ENCODE measurements at regions not wholly inside any gene's neighbourhood (a gene's known extent, or its start where the extent isn't known, plus 50 kb on each side); places are given as distances from the start of the nearest gene placed in this dataset.

DNA sequence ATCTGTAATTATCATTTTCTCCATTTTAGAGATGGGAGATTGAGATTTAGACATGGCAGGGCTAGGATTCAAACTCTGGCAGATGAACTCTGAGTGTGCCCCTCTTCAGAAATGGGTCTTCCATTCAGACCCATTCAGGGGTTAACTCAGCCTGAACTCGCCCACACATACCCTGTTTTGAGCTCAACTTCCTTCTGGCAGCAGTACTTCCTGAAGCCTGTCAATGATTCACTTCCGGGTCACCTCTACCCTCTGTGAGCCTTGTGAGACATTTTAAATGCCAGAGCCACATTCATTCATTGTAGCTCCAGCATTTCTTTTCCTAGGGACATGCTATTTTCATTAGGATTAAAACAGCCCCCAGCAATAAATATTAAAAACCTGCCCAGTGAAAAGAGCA, 209.3 kb upstream of the SLC24A2 start:
- Mint-ChIP-seq H3K4me3 (no peak overlapping the region), H3K4me1 (peaks cover 8% of the 10 kb centered on the region), H3K27me3 (ENCODE audit: low read depth) (no peaks in the 10 kb centered on the region), H3K9me3 (no peaks in the 10 kb centered on the region), H3K36me3 (no peaks in the 10 kb centered on the region), H3K27ac (no peak overlapping the region)
- POLR2A ChIA-PET = interaction anchor here (0.5 kb wide), 1 partner anchor 599 kb away, joined by 3 read pairs; no protein-coding TSS in a partner anchor
- ATAC-seq = no peak
- TF ChIP-seq, protein P1, sequence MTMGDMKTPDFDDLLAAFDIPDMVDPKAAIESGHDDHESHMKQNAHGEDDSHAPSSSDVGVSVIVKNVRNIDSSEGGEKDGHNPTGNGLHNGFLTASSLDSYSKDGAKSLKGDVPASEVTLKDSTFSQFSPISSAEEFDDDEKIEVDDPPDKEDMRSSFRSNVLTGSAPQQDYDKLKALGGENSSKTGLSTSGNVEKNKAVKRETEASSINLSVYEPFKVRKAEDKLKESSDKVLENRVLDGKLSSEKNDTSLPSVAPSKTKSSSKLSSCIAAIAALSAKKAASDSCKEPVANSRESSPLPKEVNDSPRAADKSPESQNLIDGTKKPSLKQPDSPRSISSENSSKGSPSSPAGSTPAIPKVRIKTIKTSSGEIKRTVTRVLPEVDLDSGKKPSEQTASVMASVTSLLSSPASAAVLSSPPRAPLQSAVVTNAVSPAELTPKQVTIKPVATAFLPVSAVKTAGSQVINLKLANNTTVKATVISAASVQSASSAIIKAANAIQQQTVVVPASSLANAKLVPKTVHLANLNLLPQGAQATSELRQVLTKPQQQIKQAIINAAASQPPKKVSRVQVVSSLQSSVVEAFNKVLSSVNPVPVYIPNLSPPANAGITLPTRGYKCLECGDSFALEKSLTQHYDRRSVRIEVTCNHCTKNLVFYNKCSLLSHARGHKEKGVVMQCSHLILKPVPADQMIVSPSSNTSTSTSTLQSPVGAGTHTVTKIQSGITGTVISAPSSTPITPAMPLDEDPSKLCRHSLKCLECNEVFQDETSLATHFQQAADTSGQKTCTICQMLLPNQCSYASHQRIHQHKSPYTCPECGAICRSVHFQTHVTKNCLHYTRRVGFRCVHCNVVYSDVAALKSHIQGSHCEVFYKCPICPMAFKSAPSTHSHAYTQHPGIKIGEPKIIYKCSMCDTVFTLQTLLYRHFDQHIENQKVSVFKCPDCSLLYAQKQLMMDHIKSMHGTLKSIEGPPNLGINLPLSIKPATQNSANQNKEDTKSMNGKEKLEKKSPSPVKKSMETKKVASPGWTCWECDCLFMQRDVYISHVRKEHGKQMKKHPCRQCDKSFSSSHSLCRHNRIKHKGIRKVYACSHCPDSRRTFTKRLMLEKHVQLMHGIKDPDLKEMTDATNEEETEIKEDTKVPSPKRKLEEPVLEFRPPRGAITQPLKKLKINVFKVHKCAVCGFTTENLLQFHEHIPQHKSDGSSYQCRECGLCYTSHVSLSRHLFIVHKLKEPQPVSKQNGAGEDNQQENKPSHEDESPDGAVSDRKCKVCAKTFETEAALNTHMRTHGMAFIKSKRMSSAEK (CRISPR knock-in tag; IDR thresholded peaks at IDR 0.05; ENCODE audit: borderline replicate concordance) = no peak
- TF ChIP-seq FOXP1 (CRISPR knock-in tag; IDR thresholded peaks at IDR 0.05; ENCODE audit: borderline replicate concordance) = no peak
- TF ChIP-seq, protein P2, sequence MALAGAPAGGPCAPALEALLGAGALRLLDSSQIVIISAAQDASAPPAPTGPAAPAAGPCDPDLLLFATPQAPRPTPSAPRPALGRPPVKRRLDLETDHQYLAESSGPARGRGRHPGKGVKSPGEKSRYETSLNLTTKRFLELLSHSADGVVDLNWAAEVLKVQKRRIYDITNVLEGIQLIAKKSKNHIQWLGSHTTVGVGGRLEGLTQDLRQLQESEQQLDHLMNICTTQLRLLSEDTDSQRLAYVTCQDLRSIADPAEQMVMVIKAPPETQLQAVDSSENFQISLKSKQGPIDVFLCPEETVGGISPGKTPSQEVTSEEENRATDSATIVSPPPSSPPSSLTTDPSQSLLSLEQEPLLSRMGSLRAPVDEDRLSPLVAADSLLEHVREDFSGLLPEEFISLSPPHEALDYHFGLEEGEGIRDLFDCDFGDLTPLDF (CRISPR knock-in tag; IDR thresholded peaks at IDR 0.05) = no peak
- no peak for TF ChIP-seq OVOL2 (CRISPR knock-in tag; IDR thresholded peaks at IDR 0.05; ENCODE audit: borderline replicate concordance)
- CTCF ChIA-PET = interaction anchor here (0.6 kb wide), 1 partner anchor 507 kb away, joined by 3 read pairs; no protein-coding TSS in a partner anchor
- no peak for DNase-seq (ENCODE audit: low spot score)

DNA sequence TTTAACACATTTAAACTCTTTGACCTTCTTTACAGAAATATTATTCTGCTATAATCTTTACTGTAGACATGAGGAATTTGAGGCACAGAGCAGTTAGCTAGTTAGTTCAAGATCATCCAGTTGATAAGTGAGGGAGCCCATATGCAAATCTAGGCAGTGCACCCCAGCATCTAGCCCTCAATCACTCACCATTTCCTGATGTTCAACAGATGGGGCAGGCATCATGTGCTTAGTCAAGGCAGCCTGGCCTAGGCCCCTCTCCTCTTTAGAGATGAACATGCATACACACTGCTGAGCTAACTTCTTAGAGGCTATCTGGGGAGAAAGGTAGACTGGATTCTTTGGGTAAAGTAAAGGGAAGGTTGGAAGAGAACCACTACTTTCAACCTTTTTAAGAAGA, 206.8 kb upstream of the SLC24A2 start:
- peaks cover 2% of the 10 kb centered on the region for H3K4me1 Mint-ChIP-seq
- no peaks in the 10 kb centered on the region for H3K9me3 Mint-ChIP-seq
- no peak for TF ChIP-seq ZNF396 (CRISPR knock-in tag; IDR thresholded peaks at IDR 0.05; ENCODE audit: borderline replicate concordance)
- TF ChIP-seq SMAD4 (CRISPR knock-in tag; IDR thresholded peaks at IDR 0.05) = no peak
- no peak for TF ChIP-seq ELF4 (CRISPR knock-in tag; IDR thresholded peaks at IDR 0.05; ENCODE audit: low read depth)
- no peak for TF ChIP-seq ZNF416 (CRISPR knock-in tag; IDR thresholded peaks at IDR 0.05)
- TF ChIP-seq, protein P3, sequence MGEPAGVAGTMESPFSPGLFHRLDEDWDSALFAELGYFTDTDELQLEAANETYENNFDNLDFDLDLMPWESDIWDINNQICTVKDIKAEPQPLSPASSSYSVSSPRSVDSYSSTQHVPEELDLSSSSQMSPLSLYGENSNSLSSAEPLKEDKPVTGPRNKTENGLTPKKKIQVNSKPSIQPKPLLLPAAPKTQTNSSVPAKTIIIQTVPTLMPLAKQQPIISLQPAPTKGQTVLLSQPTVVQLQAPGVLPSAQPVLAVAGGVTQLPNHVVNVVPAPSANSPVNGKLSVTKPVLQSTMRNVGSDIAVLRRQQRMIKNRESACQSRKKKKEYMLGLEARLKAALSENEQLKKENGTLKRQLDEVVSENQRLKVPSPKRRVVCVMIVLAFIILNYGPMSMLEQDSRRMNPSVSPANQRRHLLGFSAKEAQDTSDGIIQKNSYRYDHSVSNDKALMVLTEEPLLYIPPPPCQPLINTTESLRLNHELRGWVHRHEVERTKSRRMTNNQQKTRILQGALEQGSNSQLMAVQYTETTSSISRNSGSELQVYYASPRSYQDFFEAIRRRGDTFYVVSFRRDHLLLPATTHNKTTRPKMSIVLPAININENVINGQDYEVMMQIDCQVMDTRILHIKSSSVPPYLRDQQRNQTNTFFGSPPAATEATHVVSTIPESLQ (CRISPR knock-in tag; IDR thresholded peaks at IDR 0.05) = no peak
- TF ChIP-seq, protein P2 (CRISPR knock-in tag; IDR thresholded peaks at IDR 0.05) = no peak

DNA sequence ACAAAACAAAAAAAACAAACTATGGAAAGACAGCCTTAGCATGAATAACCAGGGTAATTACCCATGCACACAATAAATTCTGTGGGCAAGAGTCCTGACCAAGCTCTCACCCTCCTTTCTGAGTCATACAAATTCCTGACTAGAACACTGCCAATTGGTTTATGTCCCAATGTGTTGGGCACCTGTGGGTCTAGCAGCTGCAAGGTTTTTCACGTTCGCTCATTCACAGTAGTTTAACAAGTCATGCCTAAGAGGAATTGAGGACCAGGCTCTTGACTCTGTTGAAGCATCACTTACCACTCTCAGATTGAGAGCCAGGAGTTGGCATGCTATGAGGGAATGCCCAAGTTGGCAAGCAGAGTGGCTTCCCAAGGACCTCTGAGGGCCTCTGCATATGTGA, 205.5 kb upstream of the SLC24A2 start:
- H3K27me3 Mint-ChIP-seq (ENCODE audit: low read depth) = no peaks in the 10 kb centered on the region
- ATAC-seq = no peak
- CTCF ChIA-PET = no interaction called here
- TF ChIP-seq, protein P4, sequence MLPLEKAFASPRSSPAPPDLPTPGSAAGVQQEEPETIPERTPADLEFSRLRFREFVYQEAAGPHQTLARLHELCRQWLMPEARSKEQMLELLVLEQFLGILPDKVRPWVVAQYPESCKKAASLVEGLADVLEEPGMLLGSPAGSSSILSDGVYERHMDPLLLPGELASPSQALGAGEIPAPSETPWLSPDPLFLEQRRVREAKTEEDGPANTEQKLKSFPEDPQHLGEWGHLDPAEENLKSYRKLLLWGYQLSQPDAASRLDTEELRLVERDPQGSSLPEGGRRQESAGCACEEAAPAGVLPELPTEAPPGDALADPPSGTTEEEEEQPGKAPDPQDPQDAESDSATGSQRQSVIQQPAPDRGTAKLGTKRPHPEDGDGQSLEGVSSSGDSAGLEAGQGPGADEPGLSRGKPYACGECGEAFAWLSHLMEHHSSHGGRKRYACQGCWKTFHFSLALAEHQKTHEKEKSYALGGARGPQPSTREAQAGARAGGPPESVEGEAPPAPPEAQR (CRISPR knock-in tag; IDR thresholded peaks at IDR 0.05) = no peak
- no peak for TF ChIP-seq JUN (CRISPR knock-in tag; IDR thresholded peaks at IDR 0.05)
- TF ChIP-seq, protein P5, sequence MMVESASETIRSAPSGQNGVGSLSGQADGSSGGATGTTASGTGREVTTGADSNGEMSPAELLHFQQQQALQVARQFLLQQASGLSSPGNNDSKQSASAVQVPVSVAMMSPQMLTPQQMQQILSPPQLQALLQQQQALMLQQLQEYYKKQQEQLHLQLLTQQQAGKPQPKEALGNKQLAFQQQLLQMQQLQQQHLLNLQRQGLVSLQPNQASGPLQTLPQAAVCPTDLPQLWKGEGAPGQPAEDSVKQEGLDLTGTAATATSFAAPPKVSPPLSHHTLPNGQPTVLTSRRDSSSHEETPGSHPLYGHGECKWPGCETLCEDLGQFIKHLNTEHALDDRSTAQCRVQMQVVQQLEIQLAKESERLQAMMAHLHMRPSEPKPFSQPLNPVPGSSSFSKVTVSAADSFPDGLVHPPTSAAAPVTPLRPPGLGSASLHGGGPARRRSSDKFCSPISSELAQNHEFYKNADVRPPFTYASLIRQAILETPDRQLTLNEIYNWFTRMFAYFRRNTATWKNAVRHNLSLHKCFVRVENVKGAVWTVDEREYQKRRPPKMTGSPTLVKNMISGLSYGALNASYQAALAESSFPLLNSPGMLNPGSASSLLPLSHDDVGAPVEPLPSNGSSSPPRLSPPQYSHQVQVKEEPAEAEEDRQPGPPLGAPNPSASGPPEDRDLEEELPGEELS (CRISPR knock-in tag; IDR thresholded peaks at IDR 0.05) = no peak
- TF ChIP-seq, protein P6, sequence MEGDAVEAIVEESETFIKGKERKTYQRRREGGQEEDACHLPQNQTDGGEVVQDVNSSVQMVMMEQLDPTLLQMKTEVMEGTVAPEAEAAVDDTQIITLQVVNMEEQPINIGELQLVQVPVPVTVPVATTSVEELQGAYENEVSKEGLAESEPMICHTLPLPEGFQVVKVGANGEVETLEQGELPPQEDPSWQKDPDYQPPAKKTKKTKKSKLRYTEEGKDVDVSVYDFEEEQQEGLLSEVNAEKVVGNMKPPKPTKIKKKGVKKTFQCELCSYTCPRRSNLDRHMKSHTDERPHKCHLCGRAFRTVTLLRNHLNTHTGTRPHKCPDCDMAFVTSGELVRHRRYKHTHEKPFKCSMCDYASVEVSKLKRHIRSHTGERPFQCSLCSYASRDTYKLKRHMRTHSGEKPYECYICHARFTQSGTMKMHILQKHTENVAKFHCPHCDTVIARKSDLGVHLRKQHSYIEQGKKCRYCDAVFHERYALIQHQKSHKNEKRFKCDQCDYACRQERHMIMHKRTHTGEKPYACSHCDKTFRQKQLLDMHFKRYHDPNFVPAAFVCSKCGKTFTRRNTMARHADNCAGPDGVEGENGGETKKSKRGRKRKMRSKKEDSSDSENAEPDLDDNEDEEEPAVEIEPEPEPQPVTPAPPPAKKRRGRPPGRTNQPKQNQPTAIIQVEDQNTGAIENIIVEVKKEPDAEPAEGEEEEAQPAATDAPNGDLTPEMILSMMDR (IDR thresholded peaks at IDR 0.05) = no peak

More for the DNA sequence above, 206.8 kb upstream of the SLC24A2 start:
- Mint-ChIP-seq H3K36me3 (no peaks in the 10 kb centered on the region), H3K27ac (no peak overlapping the region), H3K4me3 (no peak overlapping the region), H3K27me3 (ENCODE audit: low read depth) (no peaks in the 10 kb centered on the region)
- ATAC-seq = no peak
- DNase-seq (ENCODE audit: low spot score) = no peak
- POLR2A ChIA-PET = interaction anchor here (0.6 kb wide), 1 partner anchor 27 kb away, joined by 4 read pairs; no protein-coding TSS in a partner anchor
- CTCF ChIA-PET = no interaction called here

More for the DNA sequence above, 205.5 kb upstream of the SLC24A2 start:
- Mint-ChIP-seq H3K27ac (no peak overlapping the region), H3K36me3 (no peaks in the 10 kb centered on the region), H3K9me3 (no peaks in the 10 kb centered on the region), H3K4me1 (no peaks in the 10 kb centered on the region), H3K4me3 (no peak overlapping the region)
- no peak for DNase-seq (ENCODE audit: low spot score)
- POLR2A ChIA-PET = no interaction called here
